Activated naive CD4-positive, alpha-beta T cell treated with anti-CD3 and anti-CD28 coated beads, Interleukin-2, amount 50 U/mL, for 24 hours (primary cell): ENCODE measurements at regions not wholly inside any gene's neighbourhood (a gene's known extent, or its start where the extent isn't known, plus 50 kb on each side); places are given as distances from the start of the nearest gene placed in this dataset.

Source experiments
- H3K27ac Mint-ChIP-seq: one replicate; pipeline ENCODE4 v1.8.0; 2021; ENCODE audit warnings: mild to moderate bottlenecking, mixed read lengths
- H3K27me3 Mint-ChIP-seq: one replicate; pipeline ENCODE4 v1.8.0; 2021; ENCODE audit warnings: mixed read lengths
- H3K36me3 Mint-ChIP-seq: one replicate; pipeline ENCODE4 v1.8.0; 2021; ENCODE audit warnings: mixed read lengths
- H3K4me1 Mint-ChIP-seq: one replicate; pipeline ENCODE4 v1.8.0; 2021; ENCODE audit warnings: mixed read lengths
- H3K4me3 Mint-ChIP-seq: one replicate; pipeline ENCODE4 v1.8.0; 2021; ENCODE audit warnings: mild to moderate bottlenecking, mixed read lengths
- H3K9me3 Mint-ChIP-seq: one replicate; pipeline ENCODE4 v1.8.0; 2021; ENCODE audit warnings: mixed read lengths

- Mint-ChIP-seq H3K4me1 (peaks cover 23% of the 10 kb centered on the region), H3K9me3 (no peaks in the 10 kb centered on the region), H3K27ac (no peak overlapping the region), H3K36me3 (no peaks in the 10 kb centered on the region), H3K4me3 (no peak overlapping the region), H3K27me3 (no peaks in the 10 kb centered on the region)
Measured at GRCh38 chr22:22836635-22837034, 51.0 kb upstream of the IGLL5 start.
